ENCODE measurements at regions not wholly inside any gene's neighbourhood (a gene's known extent, or its start where the extent isn't known, plus 50 kb on each side); places are given as distances from the start of the nearest gene placed in this dataset.

DNA sequence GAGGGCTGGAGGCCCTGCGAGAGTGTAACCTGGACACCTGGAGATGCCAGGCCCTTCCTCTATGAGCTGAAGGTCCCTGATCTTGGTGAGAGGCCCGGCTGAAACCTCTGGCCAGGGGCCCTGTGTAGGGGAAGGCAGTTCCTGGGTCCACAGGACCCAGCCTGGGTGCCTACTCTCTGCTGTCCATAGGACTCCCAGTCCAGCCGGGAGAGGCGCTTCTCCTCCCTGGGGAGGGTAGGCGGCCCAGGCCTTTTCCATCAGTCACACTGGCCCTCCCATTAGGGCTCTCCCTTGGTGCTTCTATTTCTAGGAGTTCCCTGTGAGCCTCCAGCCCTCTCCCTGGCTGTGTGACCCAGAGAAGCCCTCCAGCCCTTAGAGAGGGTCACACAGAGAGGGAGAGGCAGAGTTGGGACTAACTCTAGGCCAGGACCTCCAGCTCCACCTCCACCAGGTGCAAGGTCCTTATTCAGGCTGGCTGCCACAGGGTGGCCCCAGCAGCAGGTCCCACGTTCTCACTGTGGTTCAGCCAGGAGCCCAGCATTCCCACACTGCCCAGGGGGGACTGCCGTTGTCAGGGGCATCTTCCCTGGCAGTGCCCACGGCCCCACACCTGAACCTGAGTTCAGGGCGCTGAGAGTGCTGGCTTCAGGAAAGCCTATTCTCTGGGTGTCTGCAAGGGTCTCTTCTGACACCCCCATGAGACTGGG is 146.8 kb downstream of the SMAD6 start:
- DNase-seq (ENCODE audit: low spot score): no peak

DNA sequence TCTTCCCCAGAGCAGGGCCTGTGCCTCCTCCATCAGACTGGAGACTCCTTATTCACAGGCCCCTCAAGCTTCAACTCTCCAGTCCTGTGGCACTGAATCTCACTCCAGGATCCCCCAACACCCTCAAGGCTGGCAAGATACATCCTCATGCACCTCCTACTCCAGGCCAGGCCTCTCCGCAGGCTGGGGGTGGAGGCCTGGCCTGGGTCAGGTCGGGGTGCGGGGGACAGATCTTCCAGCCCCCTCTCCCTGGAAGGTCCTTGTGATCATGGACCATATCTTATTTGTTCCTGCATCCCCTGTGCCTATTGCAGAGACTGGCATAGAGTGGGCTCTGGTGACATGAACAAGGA is 147.3 kb downstream of the SMAD6 start:
- no peak for DNase-seq (ENCODE audit: low spot score)

DNA sequence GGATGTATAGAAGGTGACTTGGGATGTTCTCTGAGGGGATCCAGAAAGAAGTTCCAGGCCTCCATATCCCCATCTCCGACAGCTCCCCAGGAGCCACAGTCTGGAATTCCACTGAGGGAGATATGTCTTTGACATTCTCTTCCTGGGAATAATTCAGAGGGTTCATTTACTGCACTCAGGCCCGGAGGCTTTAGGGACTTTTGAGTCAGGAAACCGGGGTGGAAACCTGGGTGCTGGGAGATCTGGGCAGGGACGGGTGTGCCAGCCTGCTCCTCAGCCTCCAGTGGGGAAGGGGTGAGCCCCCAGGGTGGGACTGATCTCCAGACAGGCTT is 147.7 kb downstream of the SMAD6 start:
- no peak for DNase-seq (ENCODE audit: low spot score)

DNA sequence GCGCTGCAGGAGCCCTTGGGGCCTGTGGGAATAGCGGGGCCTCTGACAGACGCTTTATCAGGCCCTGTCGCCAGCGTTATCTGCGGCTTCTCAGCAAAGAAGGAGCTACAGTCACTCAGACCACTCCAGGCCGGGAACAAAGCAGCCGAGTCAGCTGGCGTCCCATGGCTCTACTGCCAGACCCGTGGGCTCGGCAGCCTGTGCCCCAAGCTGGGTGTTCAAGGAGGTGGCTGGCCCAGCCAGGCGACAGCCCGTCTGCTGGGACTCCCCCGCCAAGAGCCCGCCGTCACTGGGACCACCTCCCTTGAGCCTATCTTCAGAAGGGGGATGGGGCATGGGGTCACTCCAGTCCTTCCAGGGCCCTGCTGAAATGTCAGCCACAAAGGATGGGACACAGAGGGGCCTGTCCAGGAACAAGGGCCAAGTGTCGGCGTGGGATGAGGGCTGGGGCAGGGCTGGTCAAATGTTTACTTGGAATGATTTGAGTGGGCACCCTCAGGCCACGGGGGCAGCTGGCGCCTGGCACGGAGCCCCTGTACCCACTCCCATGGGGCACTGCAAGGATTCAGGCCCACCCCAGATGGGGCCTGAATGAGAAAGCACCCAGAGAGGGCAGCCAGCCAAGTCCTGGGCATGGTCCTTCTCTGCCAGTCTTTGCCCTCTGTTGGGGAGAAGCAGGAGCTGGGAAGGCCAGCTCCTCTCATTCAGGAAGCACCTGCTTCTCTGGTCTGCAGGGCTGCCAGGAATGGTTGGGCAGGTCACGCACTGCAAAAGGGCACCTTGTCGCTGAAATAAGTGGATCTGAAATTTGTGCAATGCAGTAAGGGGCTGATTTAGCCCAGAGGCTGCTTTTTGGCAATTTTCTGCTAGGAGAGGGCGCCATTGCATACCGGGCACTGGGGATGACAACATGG is 148.3 kb downstream of the SMAD6 start:
- no peak for DNase-seq (ENCODE audit: low spot score)

DNA sequence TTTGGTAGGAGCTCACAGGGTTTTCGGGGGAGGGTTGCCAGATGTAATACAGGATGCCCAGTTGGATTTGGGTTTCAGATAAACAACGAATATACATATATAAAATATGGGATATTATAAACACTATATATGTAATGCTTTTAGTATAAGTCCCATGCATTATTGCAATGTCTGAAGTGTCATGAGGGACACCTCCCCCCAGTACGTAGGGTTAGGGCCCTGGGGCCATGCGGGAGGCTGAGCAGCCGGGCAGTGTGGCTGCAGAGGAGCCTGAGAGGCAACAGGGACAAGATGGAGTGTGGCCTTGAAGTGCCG is 148.9 kb downstream of the SMAD6 start:
- no peak for DNase-seq (ENCODE audit: low spot score)

DNA sequence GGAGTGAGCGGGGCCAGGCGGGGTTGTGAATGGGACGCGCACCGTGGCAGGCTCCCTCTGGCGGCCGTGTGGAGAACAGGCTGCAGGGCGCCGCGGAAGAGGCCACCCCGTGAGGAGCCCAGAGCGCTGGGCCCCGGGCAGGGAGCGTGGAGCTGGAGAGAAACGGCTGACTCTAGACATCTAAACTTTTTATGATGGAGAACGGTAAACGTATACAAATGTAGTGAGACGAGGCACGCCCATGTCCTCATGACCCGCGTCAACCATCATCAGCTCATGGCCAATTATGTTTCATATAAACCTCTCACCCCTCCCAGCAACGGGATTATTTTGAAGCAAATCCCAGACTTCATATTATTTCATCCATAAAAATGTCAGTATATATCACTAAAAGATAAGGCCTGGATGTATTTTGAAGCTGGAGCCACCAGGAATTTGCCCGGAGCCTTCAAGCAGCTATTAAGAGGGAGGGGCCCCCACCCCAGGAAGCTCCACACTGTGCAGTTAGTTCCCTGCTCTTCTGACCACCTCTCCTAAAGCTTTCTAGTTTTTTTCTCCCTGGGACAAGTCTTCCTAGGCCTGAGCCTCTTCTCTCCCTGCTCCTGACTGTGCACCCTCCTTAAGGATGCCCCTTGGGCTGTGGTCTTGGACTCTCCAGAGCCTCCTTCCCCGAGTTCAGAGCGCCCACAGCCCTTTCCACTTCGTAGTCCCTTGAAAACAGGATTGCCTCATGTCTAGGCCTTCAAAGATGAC is 149.5 kb downstream of the SMAD6 start:
- DNase-seq (ENCODE audit: low spot score): peak; percentile 75

DNA sequence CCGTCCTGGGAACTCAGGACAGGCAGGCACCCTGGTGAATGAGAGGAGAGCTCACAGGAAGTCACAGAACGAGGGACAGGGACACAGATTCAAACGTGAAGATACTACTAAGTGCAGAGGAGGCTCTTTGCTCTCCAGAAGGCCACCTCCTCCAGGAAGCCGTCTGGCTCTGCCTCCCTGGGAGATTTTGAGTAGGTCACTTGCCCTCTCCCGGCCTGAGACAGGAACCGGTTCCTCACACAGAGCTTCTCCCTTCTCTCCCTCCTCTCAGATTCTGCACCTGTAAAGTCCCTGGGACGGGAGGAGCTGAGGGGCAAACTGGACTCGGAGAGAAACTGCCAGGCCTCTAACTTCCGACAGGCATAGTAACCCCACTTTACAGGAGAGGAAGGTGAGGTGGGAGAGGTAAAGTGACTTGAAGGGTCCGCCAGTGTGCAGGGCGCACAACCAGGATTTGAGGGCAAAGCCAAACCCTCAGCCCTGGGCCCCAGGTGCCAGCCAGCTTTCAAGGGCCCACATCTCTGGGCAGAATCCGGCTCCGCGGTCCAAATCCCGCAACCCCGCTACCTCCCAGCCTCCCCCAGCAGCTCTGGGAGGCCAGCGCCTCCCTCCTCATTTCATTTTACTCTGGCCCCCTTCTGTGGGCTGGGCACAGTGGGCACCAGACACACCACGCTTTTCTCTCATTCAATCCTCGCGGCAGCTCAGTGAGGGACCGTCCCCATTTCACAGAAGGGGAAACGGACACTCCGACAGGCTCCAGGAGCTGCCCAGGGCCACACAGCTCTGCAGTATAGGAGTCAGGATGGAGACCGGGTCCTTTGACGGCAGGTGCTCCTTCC is 150.2 kb downstream of the SMAD6 start:
- DNase-seq (ENCODE audit: low spot score): no peak

DNA sequence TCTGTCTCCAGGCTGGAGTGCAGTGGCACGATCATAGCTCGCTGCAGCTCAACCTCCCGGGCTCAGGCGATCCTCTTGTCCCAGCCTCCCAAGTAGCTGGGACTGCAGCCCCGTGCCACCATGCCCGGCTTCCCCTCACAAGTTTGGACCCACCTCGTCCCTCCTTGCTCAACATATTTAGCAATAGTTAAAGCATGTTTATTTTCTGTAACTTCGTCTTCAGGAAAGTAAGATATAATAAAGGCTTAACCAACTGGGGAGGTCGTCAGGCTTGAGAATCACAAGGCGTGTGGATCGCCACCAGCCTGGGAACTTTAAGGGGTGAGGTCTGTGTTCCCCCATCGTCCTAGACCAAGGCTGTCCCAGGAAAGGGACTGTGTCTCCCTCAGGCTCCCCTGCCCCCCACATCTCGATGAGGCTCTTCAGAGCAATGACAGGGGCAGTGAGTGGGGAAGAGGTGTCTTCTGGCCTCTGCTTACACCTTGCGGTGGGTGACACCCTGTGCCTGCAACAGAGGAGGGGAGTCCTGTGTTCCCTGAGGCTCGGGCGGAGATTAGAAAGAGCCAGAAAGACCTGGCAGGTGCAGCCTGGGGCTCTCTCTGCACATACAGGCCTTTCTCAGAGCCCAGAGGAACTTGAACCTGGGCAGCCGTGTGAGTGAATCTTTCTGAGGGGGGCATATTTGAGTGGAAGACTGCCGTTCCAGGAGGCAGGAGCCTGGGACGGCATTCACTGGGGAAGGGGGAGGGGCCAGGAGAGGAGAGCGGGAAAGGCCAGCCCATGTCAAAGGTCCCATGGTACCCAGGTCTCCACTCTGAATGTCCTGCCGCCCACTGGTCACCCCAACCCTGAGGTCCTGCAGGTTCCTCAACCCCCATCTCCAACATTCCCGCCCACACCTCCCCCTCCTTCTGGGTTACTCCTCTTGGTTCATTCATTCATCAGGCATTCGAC is 152.3 kb downstream of the SMAD6 start:
- no peak for DNase-seq (ENCODE audit: low spot score)

DNA sequence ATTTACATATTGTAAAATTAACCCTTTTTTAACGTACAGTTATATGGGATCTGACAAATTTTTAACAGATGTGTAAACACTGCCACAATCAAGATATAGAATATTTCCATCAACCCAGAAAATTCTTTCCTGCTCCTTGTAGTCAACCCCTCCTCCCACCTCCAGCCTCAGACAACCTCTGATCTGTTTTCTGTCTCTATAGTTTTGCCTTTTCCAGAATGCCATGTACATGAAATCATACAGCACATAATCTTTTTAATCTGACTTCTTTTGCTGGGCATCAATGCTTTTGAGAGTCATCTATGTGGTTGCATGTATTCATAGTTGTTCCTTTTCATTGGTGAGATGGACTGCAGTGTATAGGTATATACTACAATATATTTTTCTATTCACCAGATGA is 153.0 kb downstream of the SMAD6 start:
- no peak for DNase-seq (ENCODE audit: low spot score)

DNA sequence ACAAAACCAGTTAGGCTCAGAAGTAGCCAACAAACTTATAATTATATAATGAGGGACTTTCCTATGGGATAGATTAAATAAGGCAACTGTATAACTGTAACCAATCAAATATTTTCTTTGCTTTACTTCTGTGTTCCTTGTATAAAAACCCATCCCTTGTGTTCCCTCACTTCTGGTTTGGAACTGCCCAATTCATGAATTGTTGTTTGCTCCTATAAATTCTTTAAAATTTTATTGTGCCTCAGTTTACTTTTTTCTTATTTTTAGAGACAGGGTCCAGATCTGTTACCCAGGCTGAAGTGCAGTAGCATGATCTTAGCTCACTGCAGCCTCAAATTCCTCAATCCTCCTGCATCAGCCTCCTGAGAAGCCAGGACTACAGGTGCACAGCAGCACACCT is 155.7 kb downstream of the SMAD6 start:
- no peak for DNase-seq (ENCODE audit: low spot score)

DNA sequence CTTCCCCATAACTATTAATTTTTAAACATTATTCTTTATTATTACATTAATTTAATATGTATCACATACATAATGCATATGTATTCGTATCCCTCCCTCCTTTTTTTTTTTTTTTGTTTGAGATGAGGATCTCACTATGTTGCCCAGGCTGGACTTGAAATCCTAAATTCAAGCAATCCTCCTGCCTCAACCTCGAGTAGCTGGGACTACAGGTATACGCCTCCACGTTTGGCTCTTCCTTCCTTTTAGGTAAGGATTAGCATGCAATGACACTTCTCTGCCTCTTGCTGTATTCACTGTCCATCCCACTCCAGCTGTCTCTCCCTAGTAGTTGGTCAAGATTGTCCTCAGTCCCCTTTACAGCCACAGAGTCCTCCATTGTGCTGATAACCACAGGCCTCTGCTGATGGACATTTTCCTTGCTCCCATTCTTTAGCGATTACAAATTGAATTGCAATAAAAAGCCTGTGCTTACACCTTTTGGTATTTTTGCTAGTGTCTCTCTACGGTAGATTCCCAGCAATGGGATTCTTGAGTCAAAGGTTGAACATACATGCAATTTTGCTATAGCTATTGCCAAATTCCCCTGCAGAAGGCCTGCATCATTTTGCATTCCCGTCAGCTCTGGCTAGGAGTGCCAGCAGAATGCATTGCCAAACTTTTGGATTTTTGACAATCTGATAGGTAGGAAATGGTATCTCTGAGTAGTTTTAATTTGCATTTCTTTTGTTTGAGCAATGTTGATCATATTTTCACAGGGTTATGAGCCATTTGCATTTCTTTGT is 156.6 kb downstream of the SMAD6 start:
- DNase-seq (ENCODE audit: low spot score): no peak

DNA sequence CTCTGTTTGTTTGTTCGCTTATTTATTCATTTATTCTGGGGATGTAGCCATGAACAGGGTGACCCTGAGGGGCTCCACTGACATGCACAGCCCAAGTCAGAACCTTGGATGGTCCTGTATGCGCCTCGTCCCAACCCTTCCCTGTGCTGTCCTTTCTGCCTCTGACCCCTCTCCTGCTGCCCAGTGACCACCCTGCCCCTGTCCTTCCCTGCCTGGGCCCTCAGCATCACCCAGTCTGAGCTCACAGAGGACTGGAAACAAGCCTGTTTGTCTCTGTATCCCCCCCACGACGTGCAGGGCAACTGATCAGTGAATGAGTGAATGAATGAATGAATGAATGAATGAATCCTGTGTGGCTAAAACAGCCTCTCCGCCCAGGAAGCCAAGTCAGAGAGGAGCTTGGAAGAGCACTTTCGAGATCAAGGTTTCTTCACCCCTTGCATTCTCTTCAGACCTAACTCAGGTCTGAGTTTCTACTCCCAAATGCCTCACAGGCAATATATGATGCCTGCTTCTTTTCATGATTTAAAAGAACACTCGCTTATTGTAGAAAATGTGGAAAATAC is 157.7 kb downstream of the SMAD6 start:
- no peak for DNase-seq (ENCODE audit: low spot score)

DNA sequence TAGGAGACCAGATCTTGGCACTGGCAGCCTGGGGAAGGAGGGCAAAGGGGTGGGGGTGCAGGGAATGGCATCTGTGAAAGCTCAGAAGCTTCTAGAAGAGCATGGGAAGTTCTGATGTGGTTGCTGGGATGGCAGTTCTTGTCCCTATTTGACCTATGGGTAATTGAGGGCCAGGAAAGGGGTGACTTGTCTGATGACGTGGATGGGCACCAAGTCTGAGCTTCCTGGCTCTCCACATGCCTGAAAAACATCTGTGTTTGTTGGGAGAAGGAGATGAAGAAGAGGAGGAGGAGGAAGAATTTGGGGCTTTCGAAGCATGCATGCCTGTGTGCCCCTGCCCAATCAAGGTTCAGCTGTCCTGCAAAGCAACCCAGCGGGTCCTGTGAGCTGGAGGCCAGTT is 158.8 kb downstream of the SMAD6 start:
- DNase-seq (ENCODE audit: low spot score): no peak

DNA sequence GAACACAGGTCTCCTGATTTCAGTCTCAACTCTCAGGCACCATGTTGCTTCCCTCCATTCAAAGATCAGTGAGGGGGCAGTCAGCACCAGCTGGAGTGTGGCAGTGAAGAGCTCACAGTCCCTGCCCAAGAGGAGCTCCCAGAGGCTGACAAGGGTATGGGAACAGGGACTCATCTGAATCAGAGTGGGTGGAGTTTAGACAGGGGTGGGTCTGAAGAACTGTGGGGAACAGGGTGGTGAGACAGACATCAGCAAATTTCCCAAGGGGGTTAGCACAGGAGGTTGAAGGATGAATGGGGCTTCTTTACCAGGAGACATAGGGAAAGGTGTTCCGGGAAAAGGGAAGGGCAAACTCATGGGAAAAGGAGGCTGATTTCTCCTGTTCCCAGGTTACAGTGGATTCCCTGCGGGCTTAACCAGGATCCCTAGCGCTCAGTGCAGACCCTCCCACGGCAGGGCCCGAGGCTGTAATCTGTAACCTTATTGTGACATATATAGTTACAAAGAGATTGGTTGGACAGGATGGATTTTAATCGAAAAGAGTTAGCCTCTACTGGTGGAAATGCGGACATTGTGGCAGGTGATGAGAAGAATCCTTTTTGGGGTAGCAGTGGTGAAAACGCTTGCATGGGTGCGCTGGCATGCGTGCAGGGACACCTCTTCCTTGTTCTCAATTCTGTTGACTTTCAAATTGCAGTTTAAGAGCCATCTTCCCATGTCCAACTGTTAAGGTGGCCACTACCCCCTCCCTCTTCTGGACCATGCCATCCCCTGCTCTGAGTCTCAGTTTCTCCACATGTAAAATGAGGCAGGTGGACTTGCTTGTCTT is 160.3 kb downstream of the SMAD6 start:
- no peak for DNase-seq (ENCODE audit: low spot score)

DNA sequence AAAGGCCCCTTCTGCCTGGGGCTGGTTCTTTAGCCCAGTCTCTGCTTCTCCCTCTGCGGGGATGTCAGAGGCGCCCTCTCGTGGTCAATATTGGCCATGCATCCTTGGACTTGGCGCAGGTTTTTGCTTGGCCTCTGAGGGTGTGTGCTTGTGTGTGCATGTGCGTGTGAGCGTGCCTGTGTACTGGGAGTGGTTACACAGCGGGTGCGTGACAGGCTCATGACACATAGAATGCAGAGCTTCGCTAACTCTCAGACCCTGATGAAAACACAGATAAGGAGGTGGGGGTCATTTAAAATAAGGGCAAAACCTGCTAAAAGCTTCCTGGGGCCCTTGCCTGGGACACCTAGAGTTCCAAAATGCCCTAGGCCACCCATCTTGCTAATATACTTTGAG is 160.9 kb downstream of the SMAD6 start:
- DNase-seq (ENCODE audit: low spot score): peak; percentile 69

DNA sequence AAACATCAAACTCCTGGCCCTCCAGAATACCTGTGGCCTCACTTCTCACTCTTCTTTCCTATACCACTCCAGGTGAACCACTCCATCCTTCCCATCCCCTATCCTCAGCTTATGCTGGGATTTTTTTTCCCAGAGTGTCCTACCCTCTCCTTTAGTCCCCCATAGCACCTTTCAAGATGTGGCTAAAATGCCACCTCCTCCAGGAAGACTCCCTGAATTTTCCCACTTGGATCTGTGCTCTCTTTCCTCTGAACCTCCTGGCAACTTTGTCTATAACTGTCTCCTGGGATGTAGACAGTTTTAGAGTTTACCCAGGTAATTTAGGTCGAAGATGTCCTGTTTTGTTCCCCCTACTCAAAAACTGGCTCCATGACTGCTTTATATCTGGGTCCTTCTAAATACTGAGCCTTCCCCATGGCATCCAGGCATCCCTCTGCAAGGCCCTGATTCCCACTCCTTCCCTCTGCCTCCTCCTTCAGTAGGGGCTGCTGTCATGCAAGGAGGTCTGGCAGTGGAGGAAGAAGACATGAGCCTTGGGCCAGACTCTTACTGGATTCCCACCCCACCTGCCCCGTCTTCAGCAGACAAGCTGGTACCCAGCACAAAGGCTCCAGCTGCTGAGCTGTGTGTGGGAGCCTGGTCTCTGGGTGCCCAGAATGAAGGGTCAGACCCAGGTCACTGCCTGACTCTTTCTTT is 161.5 kb downstream of the SMAD6 start:
- DNase-seq (ENCODE audit: low spot score): no peak

DNA sequence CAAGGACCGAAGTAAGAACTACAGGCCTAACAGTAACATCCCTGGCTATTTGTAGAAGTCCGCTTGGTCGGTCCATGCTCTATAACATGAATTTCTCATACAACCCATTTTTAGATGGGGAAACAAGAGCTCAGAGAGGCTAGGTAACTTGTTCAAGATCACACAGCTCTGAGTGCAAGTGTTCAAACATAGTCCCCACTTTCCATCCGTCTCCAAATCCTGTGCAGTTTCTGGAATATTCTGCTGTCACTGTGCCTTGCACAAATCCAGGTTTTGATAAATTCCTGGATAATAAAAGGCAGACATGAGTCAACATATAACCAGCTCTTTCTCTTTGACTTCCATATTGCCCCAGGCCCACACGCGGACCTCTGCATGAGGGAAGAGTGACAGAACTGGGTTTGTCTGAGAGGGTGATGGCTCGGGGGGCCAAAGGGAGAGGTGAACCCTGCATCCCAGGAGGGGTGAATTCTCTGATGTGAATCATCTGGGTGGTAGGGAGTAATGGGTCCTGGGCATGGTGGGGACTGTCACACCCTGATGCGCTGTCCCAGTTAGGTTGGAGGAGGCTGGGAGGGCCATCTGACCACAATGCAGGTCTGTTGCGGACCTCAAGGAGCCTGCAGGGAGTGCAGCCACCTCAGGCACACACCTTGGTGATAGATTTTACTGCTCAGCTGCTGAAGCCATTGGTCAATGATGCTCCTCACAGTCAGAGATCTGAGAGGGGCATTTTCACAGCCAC is 162.2 kb downstream of the SMAD6 start:
- DNase-seq (ENCODE audit: low spot score): no peak

DNA sequence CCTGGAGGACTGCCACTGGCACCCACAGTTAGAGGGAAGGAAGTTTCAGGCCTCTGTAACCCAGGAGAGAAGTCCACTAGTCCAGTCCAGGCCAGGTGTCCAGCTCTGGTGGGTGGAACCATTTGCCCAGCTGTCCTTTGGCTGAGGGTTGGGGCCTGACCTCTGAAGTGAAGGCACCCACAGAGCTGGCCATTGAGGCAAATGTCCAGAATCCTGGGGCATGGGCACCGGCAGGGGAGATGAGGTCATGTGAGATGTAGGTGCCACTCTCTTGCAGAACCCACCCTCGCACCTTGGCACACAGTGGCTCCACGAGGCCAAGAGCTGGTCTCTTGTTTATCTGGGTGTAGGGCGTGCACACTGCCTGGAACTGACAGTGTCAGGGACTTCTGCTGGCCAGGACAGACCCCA is 162.8 kb downstream of the SMAD6 start:
- no peak for DNase-seq (ENCODE audit: low spot score)
